HEK293 (cell line): ENCODE measurements at regions not wholly inside any gene's neighbourhood (a gene's known extent, or its start where the extent isn't known, plus 50 kb on each side); places are given as distances from the start of the nearest gene placed in this dataset.
A peak's percentile ranks its signal among the peaks of the same experiment; 100 is the strongest.

Experiments used
- CTCF ChIA-PET: fragments of 350-600 bp; formaldehyde crosslinking; extraction: SDS; loops from one replicate; lab custom pipeline; 2021; ENCODE audit warnings: antibody characterized with exemption; lab: Yijun Ruan, JAX
- POLR2A ChIA-PET: fragments of 300-600 bp; formaldehyde crosslinking; extraction: SDS; loops from one replicate; lab custom pipeline; 2020; ENCODE audit warnings: antibody characterized with exemption, inconsistent platforms; lab: Yijun Ruan, JAX
- H3K27ac ChIP-seq: fragments of 200-500 bp; sonication (Bioruptor generic); 2 replicates; pipeline ENCODE4 v1.5.1; 2014; ENCODE audit warnings: low read depth, low read length, control low read depth, inconsistent platforms; ENCODE audit errors: extremely low read depth
- H3K36me3 ChIP-seq, 2 experiments: fragments of 200-500 bp in 1 of 2; sonication (Bioruptor generic) in 1 of 2; 1 replicate in 1 of 2; 2 replicates in 1 of 2; pipeline ENCODE4 v1.5.1; 2014 to 2017; ENCODE audit warnings: inconsistent platforms in 2 of 2, low read length in 2 of 2; ENCODE audit not compliant: control insufficient read depth in 2 of 2, insufficient read depth in 1 of 2
- H3K4me1 ChIP-seq: fragments of 200-500 bp; sonication (Bioruptor generic); 2 replicates; pipeline ENCODE4 v1.5.1; 2014; ENCODE audit warnings: mild to moderate bottlenecking, low read length, inconsistent platforms; ENCODE audit not compliant: control insufficient read depth, insufficient read depth
- H3K4me3 ChIP-seq: 2 replicates; pipeline ENCODE4 v1.5.1; 2011; ENCODE audit warnings: low read depth, mild to moderate bottlenecking, control low read depth, low read length, moderate library complexity
- H3K9me3 ChIP-seq: fragments of 200-500 bp; sonication (Bioruptor generic); 2 replicates; pipeline ENCODE4 v1.5.1; 2014; ENCODE audit warnings: low read depth, low read length, inconsistent platforms; ENCODE audit not compliant: control insufficient read depth, insufficient read depth
- FEZF1 ChIP-seq: fragments of 450-650 bp; formaldehyde crosslinking; IDR thresholded peaks from 2 replicates; pipeline ENCODE4 v1.5.1; 2016; ENCODE audit warnings: missing biosample characterization, missing genetic modification characterization
- GLI2 ChIP-seq: fragments of 450-650 bp; formaldehyde crosslinking; IDR thresholded peaks from 2 replicates; pipeline ENCODE4; 2017; ENCODE audit warnings: missing biosample characterization, missing genetic modification characterization, low read depth, borderline replicate concordance
- KLF1 ChIP-seq: fragments of 450-650 bp; formaldehyde crosslinking; IDR thresholded peaks from 2 replicates; pipeline ENCODE4 v1.5.1; 2016; ENCODE audit warnings: missing biosample characterization, missing genetic modification characterization
- REPIN1 ChIP-seq: fragments of 450-650 bp; formaldehyde crosslinking; IDR thresholded peaks from 2 replicates; pipeline ENCODE4 v1.5.1; 2017; ENCODE audit warnings: missing biosample characterization, missing genetic modification characterization, low read depth
- SP7 ChIP-seq: fragments of 450-650 bp; formaldehyde crosslinking; IDR thresholded peaks from 2 replicates; pipeline ENCODE4 v1.5.1; 2016; ENCODE audit warnings: missing biosample characterization, missing genetic modification characterization
- ZBTB17 ChIP-seq: fragments of 450-650 bp; formaldehyde crosslinking; IDR thresholded peaks from 2 replicates; pipeline ENCODE4 v1.5.1; 2016; ENCODE audit warnings: missing biosample characterization, missing genetic modification characterization
- ZBTB20 ChIP-seq: fragments of 450-650 bp; formaldehyde crosslinking; IDR thresholded peaks from 2 replicates; pipeline ENCODE4 v1.5.1; 2016; ENCODE audit warnings: missing biosample characterization, missing genetic modification characterization
- ZNF114 ChIP-seq: fragments of 450-650 bp; formaldehyde crosslinking; IDR thresholded peaks from 2 replicates; pipeline ENCODE4 v1.5.0; 2017; ENCODE audit warnings: missing biosample characterization, missing genetic modification characterization
- ZNF146 ChIP-seq: fragments of 450-650 bp; formaldehyde crosslinking; IDR thresholded peaks from 2 replicates; pipeline ENCODE4 v1.5.1; 2016; ENCODE audit warnings: missing biosample characterization, missing genetic modification characterization
- ZNF239 ChIP-seq: fragments of 450-650 bp; formaldehyde crosslinking; IDR thresholded peaks from 2 replicates; pipeline ENCODE4 v1.5.1; 2016; ENCODE audit warnings: missing biosample characterization, missing genetic modification characterization
- ZNF274 ChIP-seq, 2 experiments: fragments of 200-500 bp in 1 of 2; fragments of 450-650 bp in 1 of 2; sonication (Bioruptor generic) in 1 of 2; formaldehyde crosslinking in 1 of 2; IDR thresholded peaks; 2 replicates each; pipeline versions ENCODE4 v1.5.1 to v1.6.1; 2014 to 2016; ENCODE audit warnings: borderline replicate concordance in 1 of 2, inconsistent platforms in 1 of 2, low read length in 1 of 2, missing biosample characterization in 1 of 2, missing genetic modification characterization in 1 of 2
- ZNF292 ChIP-seq: fragments of 450-650 bp; formaldehyde crosslinking; IDR thresholded peaks from 2 replicates; pipeline ENCODE4 v1.5.1; 2016; ENCODE audit warnings: low read depth, missing biosample characterization, missing genetic modification characterization, borderline replicate concordance
- ZNF423 ChIP-seq: fragments of 450-650 bp; formaldehyde crosslinking; IDR thresholded peaks from 2 replicates; pipeline ENCODE4 v1.5.1; 2016; ENCODE audit warnings: missing biosample characterization, missing genetic modification characterization
- ZNF701 ChIP-seq: fragments of 450-650 bp; formaldehyde crosslinking; IDR thresholded peaks from 2 replicates; pipeline ENCODE4 v1.5.1; 2016; ENCODE audit warnings: missing biosample characterization, missing genetic modification characterization
- ZNF76 ChIP-seq: fragments of 450-650 bp; formaldehyde crosslinking; IDR thresholded peaks from 2 replicates; pipeline ENCODE4; 2016; ENCODE audit warnings: low read depth, missing biosample characterization, missing genetic modification characterization, borderline replicate concordance
- ZNF792 ChIP-seq: fragments of 450-650 bp; formaldehyde crosslinking; IDR thresholded peaks from 2 replicates; pipeline ENCODE4 v1.5.1; 2016; ENCODE audit warnings: missing biosample characterization, missing genetic modification characterization
- TF ChIP-seq, protein P1 (sequence below): fragments of 450-650 bp; formaldehyde crosslinking; IDR thresholded peaks from 2 replicates; pipeline ENCODE4 v1.5.1; 2017; ENCODE audit warnings: missing biosample characterization, mild to moderate bottlenecking, missing genetic modification characterization, moderate library complexity
- TF ChIP-seq, protein P2 (sequence below): fragments of 450-650 bp; formaldehyde crosslinking; IDR thresholded peaks from 2 replicates; pipeline ENCODE4 v1.5.1; 2016; ENCODE audit warnings: missing biosample characterization, missing genetic modification characterization
- TF ChIP-seq, protein P3 (sequence below): fragments of 450-650 bp; formaldehyde crosslinking; IDR thresholded peaks from 2 replicates; pipeline ENCODE4; 2016; ENCODE audit warnings: missing biosample characterization, missing genetic modification characterization

DNA sequence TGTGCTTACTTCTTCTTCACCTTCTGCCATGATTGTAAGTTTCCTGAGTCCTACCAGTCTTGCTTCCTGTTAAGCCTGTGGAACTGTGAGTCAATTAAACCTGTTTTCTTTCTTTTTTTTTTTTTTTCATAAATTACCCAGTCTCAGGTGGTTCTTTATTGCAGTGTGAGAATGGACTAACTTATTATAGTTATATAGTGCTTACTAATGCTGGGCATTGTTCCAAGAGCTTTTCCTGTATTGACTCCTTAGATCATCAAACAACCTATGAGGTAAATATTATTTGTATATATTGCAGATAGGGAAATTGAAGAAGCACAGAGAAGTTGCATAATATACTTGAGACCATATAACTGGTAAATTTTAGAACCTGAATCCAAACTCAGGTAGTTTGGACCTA is 98.1 kb downstream of the MBL2 start (continued):
- TF ChIP-seq ZNF423 (no peak), GLI2 (tag by site-specific recombination) (no peak), KLF1 (tag by site-specific recombination) (no peak)
- TF ChIP-seq, protein P1, sequence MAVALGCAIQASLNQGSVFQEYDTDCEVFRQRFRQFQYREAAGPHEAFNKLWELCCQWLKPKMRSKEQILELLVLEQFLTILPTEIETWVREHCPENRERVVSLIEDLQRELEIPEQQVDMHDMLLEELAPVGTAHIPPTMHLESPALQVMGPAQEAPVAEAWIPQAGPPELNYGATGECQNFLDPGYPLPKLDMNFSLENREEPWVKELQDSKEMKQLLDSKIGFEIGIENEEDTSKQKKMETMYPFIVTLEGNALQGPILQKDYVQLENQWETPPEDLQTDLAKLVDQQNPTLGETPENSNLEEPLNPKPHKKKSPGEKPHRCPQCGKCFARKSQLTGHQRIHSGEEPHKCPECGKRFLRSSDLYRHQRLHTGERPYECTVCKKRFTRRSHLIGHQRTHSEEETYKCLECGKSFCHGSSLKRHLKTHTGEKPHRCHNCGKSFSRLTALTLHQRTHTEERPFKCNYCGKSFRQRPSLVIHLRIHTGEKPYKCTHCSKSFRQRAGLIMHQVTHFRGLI (tag by site-specific recombination): no peak
- TF ChIP-seq, all 188 proteins: peak for 0

DNA sequence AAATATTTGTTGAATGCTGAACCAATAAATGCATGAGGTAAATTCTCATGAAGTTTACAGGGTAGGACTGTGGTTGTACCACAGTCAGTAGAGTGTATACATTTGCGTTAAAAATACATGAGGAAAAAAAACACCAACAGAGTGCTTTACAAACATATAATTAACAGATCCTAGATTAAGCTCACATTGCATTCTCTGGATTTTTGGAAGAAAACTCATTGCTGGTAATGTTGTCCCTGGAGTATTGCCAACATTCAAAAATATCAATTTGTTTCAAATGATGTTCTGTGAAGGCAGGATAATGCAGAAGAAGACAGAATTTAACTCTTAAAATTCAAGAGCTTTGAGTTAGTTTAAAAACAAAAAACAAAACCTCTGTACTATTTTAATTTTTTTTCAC is 95.5 kb downstream of the MBL2 start:
- POLR2A ChIA-PET: no interaction called here
- Histone ChIP-seq H3K27ac (no peak overlapping the region), H3K9me3 (no peaks in the 10 kb centered on the region), H3K4me1 (no peaks in the 10 kb centered on the region), H3K4me3 (no peak overlapping the region), H3K36me3 (no peaks in the 10 kb centered on the region)
- TF ChIP-seq, protein P2, sequence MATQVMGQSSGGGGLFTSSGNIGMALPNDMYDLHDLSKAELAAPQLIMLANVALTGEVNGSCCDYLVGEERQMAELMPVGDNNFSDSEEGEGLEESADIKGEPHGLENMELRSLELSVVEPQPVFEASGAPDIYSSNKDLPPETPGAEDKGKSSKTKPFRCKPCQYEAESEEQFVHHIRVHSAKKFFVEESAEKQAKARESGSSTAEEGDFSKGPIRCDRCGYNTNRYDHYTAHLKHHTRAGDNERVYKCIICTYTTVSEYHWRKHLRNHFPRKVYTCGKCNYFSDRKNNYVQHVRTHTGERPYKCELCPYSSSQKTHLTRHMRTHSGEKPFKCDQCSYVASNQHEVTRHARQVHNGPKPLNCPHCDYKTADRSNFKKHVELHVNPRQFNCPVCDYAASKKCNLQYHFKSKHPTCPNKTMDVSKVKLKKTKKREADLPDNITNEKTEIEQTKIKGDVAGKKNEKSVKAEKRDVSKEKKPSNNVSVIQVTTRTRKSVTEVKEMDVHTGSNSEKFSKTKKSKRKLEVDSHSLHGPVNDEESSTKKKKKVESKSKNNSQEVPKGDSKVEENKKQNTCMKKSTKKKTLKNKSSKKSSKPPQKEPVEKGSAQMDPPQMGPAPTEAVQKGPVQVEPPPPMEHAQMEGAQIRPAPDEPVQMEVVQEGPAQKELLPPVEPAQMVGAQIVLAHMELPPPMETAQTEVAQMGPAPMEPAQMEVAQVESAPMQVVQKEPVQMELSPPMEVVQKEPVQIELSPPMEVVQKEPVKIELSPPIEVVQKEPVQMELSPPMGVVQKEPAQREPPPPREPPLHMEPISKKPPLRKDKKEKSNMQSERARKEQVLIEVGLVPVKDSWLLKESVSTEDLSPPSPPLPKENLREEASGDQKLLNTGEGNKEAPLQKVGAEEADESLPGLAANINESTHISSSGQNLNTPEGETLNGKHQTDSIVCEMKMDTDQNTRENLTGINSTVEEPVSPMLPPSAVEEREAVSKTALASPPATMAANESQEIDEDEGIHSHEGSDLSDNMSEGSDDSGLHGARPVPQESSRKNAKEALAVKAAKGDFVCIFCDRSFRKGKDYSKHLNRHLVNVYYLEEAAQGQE (tag by site-specific recombination): no peak
- TF ChIP-seq SP7 (tag by site-specific recombination): 0 out of 2 replicates have a peak, but pooled peaks have one; percentile 16
- CTCF ChIA-PET: interaction anchor here (1.2 to 1.4 kb wide), 2 partner anchors 52 to 1675 kb away, joined by 4 to 5 read pairs; no protein-coding TSS in a partner anchor

DNA sequence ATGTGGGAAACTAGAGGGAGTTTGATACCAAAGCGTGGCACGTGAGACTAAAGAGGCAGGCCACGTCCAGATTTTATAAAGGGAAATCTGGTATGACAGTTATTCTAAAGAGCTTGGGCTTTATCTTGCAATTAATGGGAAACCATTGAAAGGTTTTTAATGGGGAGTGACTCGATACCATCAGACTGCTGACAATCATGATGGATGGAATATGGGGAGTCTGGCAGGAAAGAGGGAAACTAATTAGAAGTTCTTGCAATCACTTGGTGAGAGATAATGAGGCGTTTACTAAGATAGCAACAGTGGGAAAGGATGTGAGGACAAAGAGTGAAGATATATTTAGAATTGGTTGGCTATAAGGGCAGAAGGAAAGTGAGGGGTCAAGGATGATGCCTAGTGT is 94.0 kb downstream of the MBL2 start:
- H3K4me3 ChIP-seq: no peak overlapping the region
- ChIA-PET POLR2A (no interaction called here), CTCF (no interaction called here)
- H3K36me3 ChIP-seq: no peaks in the 10 kb centered on the region
- no peaks in the 10 kb centered on the region for H3K4me1 ChIP-seq
- no peak overlapping the region for H3K27ac ChIP-seq
- TF ChIP-seq ZNF76 (tag by site-specific recombination) (no peak), ZNF239 (tag by site-specific recombination) (no peak), ZNF114 (tag by site-specific recombination) (no peak), ZNF292 (no peak), REPIN1 (tag by site-specific recombination) (no peak), ZNF274 (IDR thresholded peaks at IDR 0.05; ENCODE audit: low read length) (no peak), ZNF274 (tag by site-specific recombination; IDR thresholded peaks at IDR 0.05; ENCODE audit: borderline replicate concordance) (no peak)
- TF ChIP-seq, protein P3, sequence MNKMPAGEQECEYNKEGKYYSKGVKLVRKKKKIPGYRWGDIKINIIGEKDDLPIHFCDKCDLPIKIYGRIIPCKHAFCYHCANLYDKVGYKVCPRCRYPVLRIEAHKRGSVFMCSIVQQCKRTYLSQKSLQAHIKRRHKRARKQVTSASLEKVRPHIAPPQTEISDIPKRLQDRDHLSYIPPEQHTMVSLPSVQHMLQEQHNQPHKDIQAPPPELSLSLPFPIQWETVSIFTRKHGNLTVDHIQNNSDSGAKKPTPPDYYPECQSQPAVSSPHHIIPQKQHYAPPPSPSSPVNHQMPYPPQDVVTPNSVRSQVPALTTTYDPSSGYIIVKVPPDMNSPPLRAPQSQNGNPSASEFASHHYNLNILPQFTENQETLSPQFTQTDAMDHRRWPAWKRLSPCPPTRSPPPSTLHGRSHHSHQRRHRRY: no peak
- no peaks in the 10 kb centered on the region for H3K9me3 ChIP-seq

DNA sequence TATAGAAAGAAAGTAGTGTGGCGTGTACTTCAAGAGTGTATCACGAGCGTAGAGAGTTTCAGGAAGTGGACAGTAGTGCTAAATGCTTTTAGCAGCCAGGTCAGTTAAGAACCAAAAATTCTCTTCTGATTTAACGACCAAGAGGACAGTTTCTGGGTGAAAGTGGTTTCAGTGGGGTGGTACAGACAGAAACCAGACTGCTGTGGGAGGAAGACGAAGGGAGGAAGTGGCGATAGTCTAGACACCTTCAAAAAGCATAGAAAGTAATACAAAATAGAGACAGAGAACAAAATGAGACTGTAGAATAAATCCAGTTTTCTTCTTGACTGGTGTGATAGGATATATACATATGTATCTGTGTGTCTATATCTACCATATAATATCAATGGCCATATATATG is 93.5 kb downstream of the MBL2 start:
- no peaks in the 10 kb centered on the region for H3K4me1 ChIP-seq
- H3K9me3 ChIP-seq: no peaks in the 10 kb centered on the region
- POLR2A ChIA-PET: no interaction called here
- no peak overlapping the region for H3K4me3 ChIP-seq
- no peak for TF ChIP-seq ZNF146 (tag by site-specific recombination)
- no peak for TF ChIP-seq ZBTB20
- no peak for TF ChIP-seq ZNF701 (tag by site-specific recombination)
- TF ChIP-seq FEZF1 (tag by site-specific recombination): no peak
- TF ChIP-seq ZBTB17 (tag by site-specific recombination): no peak
- no peak for TF ChIP-seq ZNF792
- TF ChIP-seq, all 188 proteins: peak for 0
- Histone ChIP-seq H3K27ac (no peak overlapping the region), H3K36me3 (no peaks in the 10 kb centered on the region)
- CTCF ChIA-PET: no interaction called here
